ENCODE measurements at regions not wholly inside any gene's neighbourhood (a gene's known extent, or its start where the extent isn't known, plus 50 kb on each side); places are given as distances from the start of the nearest gene placed in this dataset.

DNA sequence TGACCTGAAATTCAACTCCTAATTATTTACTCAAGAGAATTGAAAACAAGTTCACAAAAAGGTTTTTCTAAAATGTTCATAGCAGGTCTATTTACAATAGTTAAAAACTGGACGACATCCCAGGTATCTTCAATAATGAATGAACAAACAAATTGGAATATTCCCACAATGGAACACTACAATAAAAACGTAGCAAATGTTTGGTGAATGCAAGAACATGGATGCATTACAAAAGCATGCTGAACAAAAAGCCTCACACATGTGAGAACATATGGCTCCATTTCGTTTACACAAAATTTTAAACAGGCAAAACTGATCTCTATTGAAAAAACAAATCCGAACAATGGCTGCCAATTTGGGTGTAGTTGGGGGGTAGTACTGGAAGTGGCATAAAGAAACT is 669.9 kb downstream of the MTRR start:
- TF ChIP-seq, protein P1, sequence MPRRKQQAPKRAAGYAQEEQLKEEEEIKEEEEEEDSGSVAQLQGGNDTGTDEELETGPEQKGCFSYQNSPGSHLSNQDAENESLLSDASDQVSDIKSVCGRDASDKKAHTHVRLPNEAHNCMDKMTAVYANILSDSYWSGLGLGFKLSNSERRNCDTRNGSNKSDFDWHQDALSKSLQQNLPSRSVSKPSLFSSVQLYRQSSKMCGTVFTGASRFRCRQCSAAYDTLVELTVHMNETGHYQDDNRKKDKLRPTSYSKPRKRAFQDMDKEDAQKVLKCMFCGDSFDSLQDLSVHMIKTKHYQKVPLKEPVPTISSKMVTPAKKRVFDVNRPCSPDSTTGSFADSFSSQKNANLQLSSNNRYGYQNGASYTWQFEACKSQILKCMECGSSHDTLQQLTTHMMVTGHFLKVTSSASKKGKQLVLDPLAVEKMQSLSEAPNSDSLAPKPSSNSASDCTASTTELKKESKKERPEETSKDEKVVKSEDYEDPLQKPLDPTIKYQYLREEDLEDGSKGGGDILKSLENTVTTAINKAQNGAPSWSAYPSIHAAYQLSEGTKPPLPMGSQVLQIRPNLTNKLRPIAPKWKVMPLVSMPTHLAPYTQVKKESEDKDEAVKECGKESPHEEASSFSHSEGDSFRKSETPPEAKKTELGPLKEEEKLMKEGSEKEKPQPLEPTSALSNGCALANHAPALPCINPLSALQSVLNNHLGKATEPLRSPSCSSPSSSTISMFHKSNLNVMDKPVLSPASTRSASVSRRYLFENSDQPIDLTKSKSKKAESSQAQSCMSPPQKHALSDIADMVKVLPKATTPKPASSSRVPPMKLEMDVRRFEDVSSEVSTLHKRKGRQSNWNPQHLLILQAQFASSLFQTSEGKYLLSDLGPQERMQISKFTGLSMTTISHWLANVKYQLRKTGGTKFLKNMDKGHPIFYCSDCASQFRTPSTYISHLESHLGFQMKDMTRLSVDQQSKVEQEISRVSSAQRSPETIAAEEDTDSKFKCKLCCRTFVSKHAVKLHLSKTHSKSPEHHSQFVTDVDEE (CRISPR knock-in tag; IDR thresholded peaks at IDR 0.05): no peak
- no peak for TF ChIP-seq ZC3H10 (CRISPR knock-in tag; IDR thresholded peaks at IDR 0.05)
- TF ChIP-seq ARNTL (CRISPR knock-in tag; IDR thresholded peaks at IDR 0.05; ENCODE audit: borderline replicate concordance, low read depth): no peak
- TF ChIP-seq TOX (CRISPR knock-in tag; IDR thresholded peaks at IDR 0.05; ENCODE audit: borderline replicate concordance): no peak
- no peak for TF ChIP-seq ISL1 (CRISPR knock-in tag; IDR thresholded peaks at IDR 0.05)
- no peak for TF ChIP-seq ZNF8 (CRISPR knock-in tag; IDR thresholded peaks at IDR 0.05)
- TF ChIP-seq TCF4 (CRISPR knock-in tag; IDR thresholded peaks at IDR 0.05; ENCODE audit: borderline replicate concordance): no peak
- TF ChIP-seq PPARA (CRISPR knock-in tag; IDR thresholded peaks at IDR 0.05; ENCODE audit: borderline replicate concordance): no peak
- no peak for TF ChIP-seq OSR1 (CRISPR knock-in tag; IDR thresholded peaks at IDR 0.05)
- TF ChIP-seq ZFP3 (CRISPR knock-in tag; IDR thresholded peaks at IDR 0.05): no peak
- no peak for TF ChIP-seq PATZ1 (CRISPR knock-in tag; IDR thresholded peaks at IDR 0.05; ENCODE audit: borderline replicate concordance)
- no peak for TF ChIP-seq ZNF565 (CRISPR knock-in tag; conservative IDR thresholded peaks at IDR 0.05; ENCODE audit: low read depth)
- TF ChIP-seq, protein P2, sequence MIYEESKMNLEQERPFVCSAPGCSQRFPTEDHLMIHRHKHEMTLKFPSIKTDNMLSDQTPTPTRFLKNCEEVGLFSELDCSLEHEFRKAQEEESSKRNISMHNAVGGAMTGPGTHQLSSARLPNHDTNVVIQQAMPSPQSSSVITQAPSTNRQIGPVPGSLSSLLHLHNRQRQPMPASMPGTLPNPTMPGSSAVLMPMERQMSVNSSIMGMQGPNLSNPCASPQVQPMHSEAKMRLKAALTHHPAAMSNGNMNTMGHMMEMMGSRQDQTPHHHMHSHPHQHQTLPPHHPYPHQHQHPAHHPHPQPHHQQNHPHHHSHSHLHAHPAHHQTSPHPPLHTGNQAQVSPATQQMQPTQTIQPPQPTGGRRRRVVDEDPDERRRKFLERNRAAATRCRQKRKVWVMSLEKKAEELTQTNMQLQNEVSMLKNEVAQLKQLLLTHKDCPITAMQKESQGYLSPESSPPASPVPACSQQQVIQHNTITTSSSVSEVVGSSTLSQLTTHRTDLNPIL (CRISPR knock-in tag; IDR thresholded peaks at IDR 0.05; ENCODE audit: low read depth): no peak
- no peak for TF ChIP-seq ZNF70 (CRISPR knock-in tag; IDR thresholded peaks at IDR 0.05)
- no peak for ATAC-seq

GRCh38 chr5:8540317-8540716 is 671.4 kb downstream of the MTRR start:
- ATAC-seq: no peak
- TF ChIP-seq, protein P2 (CRISPR knock-in tag; IDR thresholded peaks at IDR 0.05; ENCODE audit: low read depth): no peak
- TF ChIP-seq ZFP30 (CRISPR knock-in tag; IDR thresholded peaks at IDR 0.05): no peak
- TF ChIP-seq ARNTL (CRISPR knock-in tag; IDR thresholded peaks at IDR 0.05; ENCODE audit: borderline replicate concordance, low read depth): no peak
- no peak for TF ChIP-seq ZNF565 (CRISPR knock-in tag; conservative IDR thresholded peaks at IDR 0.05; ENCODE audit: low read depth)
- no peak for TF ChIP-seq ESRRG (CRISPR knock-in tag; IDR thresholded peaks at IDR 0.05)
- TF ChIP-seq RARB (CRISPR knock-in tag; IDR thresholded peaks at IDR 0.05): no peak
- TF ChIP-seq TOX (CRISPR knock-in tag; IDR thresholded peaks at IDR 0.05; ENCODE audit: borderline replicate concordance): no peak
- TF ChIP-seq ISL1 (CRISPR knock-in tag; IDR thresholded peaks at IDR 0.05): no peak

- TF ChIP-seq GLIS3 (CRISPR knock-in tag; IDR thresholded peaks at IDR 0.05): no peak
- no peak for ATAC-seq
Measured at GRCh38 chr5:8550921-8551320, 682.0 kb downstream of the MTRR start.

- TF ChIP-seq OSR1 (CRISPR knock-in tag; IDR thresholded peaks at IDR 0.05): no peak
- no peak for TF ChIP-seq CSDC2 (CRISPR knock-in tag; IDR thresholded peaks at IDR 0.05)
- no peak for TF ChIP-seq POU6F1 (CRISPR knock-in tag; IDR thresholded peaks at IDR 0.05; ENCODE audit: borderline replicate concordance, low read depth)
- TF ChIP-seq ISL1 (CRISPR knock-in tag; IDR thresholded peaks at IDR 0.05): no peak
- no peak for TF ChIP-seq PATZ1 (CRISPR knock-in tag; IDR thresholded peaks at IDR 0.05; ENCODE audit: borderline replicate concordance)
- TF ChIP-seq SNAI2 (CRISPR knock-in tag; IDR thresholded peaks at IDR 0.05): no peak
- no peak for TF ChIP-seq ZFP30 (CRISPR knock-in tag; IDR thresholded peaks at IDR 0.05)
- TF ChIP-seq ESRRG (CRISPR knock-in tag; IDR thresholded peaks at IDR 0.05): no peak
Measured at GRCh38 chr5:8553364-8553763, 684.4 kb downstream of the MTRR start.

More at GRCh38 chr5:8553364-8553763, 684.4 kb downstream of the MTRR start:
- no peak for ATAC-seq

All from SK-N-SH treated with all-trans-retinoic acid at 6 μM for 48 hours (cell line).